ENCODE measurements at regions not wholly inside any gene's neighbourhood (a gene's known extent, or its start where the extent isn't known, plus 50 kb on each side); places are given as distances from the start of the nearest gene placed in this dataset.

GRCh38 chr15:101124731-101125451, 127.0 kb downstream of the CHSY1 start:
- Histone ChIP-seq H3K36me3 (no peaks in the 10 kb centered on the region), H3K9me3 (no peaks in the 10 kb centered on the region), H3K27me3 (no peaks in the 10 kb centered on the region), H3K4me1 (peaks cover 19 to 75% of the 10 kb centered on the region in 2 donors), H3K27ac (peak overlapping the region in 1 of 2 donors; percentile 76), H3K4me3 (no peak overlapping the region)
- TF ChIP-seq, protein P1, sequence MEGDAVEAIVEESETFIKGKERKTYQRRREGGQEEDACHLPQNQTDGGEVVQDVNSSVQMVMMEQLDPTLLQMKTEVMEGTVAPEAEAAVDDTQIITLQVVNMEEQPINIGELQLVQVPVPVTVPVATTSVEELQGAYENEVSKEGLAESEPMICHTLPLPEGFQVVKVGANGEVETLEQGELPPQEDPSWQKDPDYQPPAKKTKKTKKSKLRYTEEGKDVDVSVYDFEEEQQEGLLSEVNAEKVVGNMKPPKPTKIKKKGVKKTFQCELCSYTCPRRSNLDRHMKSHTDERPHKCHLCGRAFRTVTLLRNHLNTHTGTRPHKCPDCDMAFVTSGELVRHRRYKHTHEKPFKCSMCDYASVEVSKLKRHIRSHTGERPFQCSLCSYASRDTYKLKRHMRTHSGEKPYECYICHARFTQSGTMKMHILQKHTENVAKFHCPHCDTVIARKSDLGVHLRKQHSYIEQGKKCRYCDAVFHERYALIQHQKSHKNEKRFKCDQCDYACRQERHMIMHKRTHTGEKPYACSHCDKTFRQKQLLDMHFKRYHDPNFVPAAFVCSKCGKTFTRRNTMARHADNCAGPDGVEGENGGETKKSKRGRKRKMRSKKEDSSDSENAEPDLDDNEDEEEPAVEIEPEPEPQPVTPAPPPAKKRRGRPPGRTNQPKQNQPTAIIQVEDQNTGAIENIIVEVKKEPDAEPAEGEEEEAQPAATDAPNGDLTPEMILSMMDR (IDR thresholded peaks at IDR 0.05) = no peak
- peak in 1 of 4 donors; percentile 22 for DNase-seq
- ATAC-seq = no peak
- intact Hi-C loops (cut with DNase I) = no loop called here

DNA sequence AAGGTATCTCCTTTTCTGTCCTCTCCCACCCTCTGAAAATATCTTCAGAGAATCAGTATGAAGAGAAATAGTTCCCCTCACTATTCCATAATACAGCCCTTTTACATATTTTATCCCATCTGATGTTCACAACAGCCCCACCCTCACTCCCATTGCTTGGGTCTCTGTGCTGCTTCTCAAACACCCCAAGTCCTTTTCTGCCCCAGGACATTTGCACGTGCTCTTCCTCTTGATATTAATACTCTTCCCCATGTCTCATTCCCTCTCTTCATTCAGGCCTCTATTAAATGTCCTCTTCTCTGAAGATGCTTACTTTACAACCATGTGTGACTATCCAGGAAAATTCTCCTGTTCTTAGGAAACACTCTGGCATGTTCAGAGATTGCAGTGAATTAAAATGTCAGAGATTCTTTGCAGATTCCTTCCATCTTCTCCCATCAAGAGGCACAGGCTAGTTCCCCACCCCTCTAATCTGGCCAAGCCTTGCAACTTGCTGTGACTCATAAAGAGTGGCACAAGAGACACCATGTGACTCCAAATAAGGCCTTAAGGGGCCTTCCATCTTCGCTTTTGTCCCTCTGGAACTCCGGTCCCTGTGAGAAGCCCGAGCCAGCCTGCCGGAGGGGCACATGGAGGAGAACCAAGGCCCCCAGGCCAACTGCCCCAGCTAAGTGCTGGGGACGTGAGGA, 128.5 kb downstream of the CHSY1 start:
- intact Hi-C loops (cut with DNase I) = no loop called here
- Histone ChIP-seq H3K27me3 (no peaks in the 10 kb centered on the region), H3K27ac (peak overlapping the region in 1 of 2 donors; percentile 76), H3K4me3 (no peak overlapping the region), H3K9me3 (no peaks in the 10 kb centered on the region), H3K4me1 (peaks cover 19 to 71% of the 10 kb centered on the region in 2 donors), H3K36me3 (no peaks in the 10 kb centered on the region)
- DNase-seq = peak in 2 of 4 donors; percentile 37 to 53
- TF ChIP-seq, protein P1 (IDR thresholded peaks at IDR 0.05) = no peak
- no peak for ATAC-seq

GRCh38 chr15:101122806-101123205, 129.0 kb downstream of the CHSY1 start:
- intact Hi-C loops (cut with DNase I) = no loop called here
- Histone ChIP-seq H3K4me3 (no peak overlapping the region), H3K36me3 (no peaks in the 10 kb centered on the region)

DNA sequence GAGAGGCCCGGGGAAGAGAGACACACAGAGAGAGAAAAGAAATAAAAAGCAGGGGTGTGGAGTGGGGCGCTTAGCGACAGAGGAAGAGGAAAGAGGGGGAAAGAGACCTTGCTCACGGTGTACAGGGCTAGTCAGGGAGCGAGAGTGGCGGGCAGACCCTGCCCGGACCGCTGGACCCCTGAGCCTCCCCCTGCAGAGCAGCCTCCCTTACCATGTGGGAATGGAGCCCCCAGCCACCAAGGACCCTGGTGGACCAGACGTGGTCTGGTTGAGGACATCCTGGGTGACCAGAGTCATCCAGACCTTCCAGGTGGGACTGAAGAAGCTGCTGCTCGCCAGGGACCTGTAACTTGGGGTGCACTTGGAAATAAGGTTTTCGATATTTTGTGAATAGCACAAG, 129.6 kb downstream of the CHSY1 start:
- peak overlapping the region; percentile 61 to 81 for H3K27ac ChIP-seq
- peaks cover 14 to 60% of the 10 kb centered on the region in 2 donors for H3K4me1 ChIP-seq
- TF ChIP-seq, protein P1 (IDR thresholded peaks at IDR 0.05) = no peak
- no peaks in the 10 kb centered on the region for H3K27me3 ChIP-seq
- H3K9me3 ChIP-seq = no peaks in the 10 kb centered on the region
- no peaks in the 10 kb centered on the region for H3K36me3 ChIP-seq
- DNase-seq (peak in 1 of 4 donors; percentile 47), ATAC-seq (no peak)
- intact Hi-C loops (cut with DNase I) = no loop called here
- H3K4me3 ChIP-seq = peak overlapping the region in 1 of 2 donors; percentile 31

More at GRCh38 chr15:101122806-101123205, 129.0 kb downstream of the CHSY1 start:
- Histone ChIP-seq H3K9me3 (no peaks in the 10 kb centered on the region), H3K27me3 (no peaks in the 10 kb centered on the region), H3K4me1 (peaks cover 19 to 65% of the 10 kb centered on the region in 2 donors), H3K27ac (peak overlapping the region in 1 of 2 donors; percentile 81)
- no peak for ATAC-seq
- peak in 1 of 4 donors; percentile 61 for DNase-seq
- TF ChIP-seq, protein P1 (IDR thresholded peaks at IDR 0.05) = no peak

- DNase-seq (peak; percentile 56 to 94 (median 80)), ATAC-seq (peak; percentile 93)
- Histone ChIP-seq H3K36me3 (no peaks in the 10 kb centered on the region), H3K27me3 (no peaks in the 10 kb centered on the region), H3K4me3 (peak overlapping the region in 1 of 2 donors; percentile 31), H3K27ac (peak overlapping the region; percentile 61 to 81), H3K4me1 (peaks cover 15 to 59% of the 10 kb centered on the region in 2 donors), H3K9me3 (no peaks in the 10 kb centered on the region)
- TF ChIP-seq, protein P1 (IDR thresholded peaks at IDR 0.05) = no peak
- intact Hi-C loops (cut with DNase I) = no loop called here
Observed at GRCh38 chr15:101121511-101122090, 130.2 kb downstream of the CHSY1 start.

Data from left lung (tissue), 4 donors.